ENCODE measurements at regions not wholly inside any gene's neighbourhood (a gene's known extent, or its start where the extent isn't known, plus 50 kb on each side); places are given as distances from the start of the nearest gene placed in this dataset.

DNA sequence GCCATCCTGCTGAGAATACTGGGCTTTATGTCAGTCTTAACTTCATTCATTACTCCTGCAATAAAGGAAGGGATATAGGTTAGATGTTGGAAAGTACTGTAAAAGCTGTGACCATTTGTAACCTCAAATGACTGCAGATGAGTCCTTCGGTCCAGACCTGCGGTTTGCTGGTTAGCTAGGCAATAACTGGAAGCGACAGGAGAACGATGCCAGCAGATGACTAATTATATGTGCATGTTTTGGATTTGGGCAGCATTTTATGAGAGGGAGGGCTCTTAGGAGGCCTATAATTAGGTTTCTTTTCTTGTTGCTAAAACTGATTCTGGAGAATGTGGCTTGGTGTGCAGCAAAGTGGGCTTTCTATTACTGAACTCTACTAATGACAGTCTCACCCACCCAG, 205.6 kb downstream of the TMEM182 start:
- Mint-ChIP-seq H3K27ac (no peak overlapping the region), H3K9me3 (no peaks in the 10 kb centered on the region), H3K27me3 (ENCODE audit: low read depth) (no peaks in the 10 kb centered on the region; the same call in 1 of the 2 replicates), H3K4me1 (no peaks in the 10 kb centered on the region), H3K36me3 (ENCODE audit: insufficient read depth in 1 of 3, low read depth in 3 of 3) (no peaks in the 10 kb centered on the region; a peak in 1 of 7 replicates), H3K4me3 (no peak overlapping the region)
- Histone ChIP-seq H3K27ac (ENCODE audit: insufficient read length, low read depth, low read length) (no peak overlapping the region), H3K23me2 (ENCODE audit: insufficient read length, low read depth, low read length, poor library complexity, severe bottlenecking) (no peaks in the 10 kb centered on the region), H2AFZ (ENCODE audit: low read length) (no peak overlapping the region), H3K56ac (ENCODE audit: insufficient read length, low read depth, low read length) (no peak overlapping the region), H3K79me2 (ENCODE audit: insufficient read depth, low read length) (no peaks in the 10 kb centered on the region), H4K5ac (ENCODE audit: insufficient read length, low read depth, low read length) (no peak overlapping the region), H4K8ac (replicated peaks; ENCODE audit: insufficient read length, low read depth, low read length) (no peak overlapping the region), H3K9me3 (ENCODE audit: control insufficient read depth, low read depth, low read length) (no peaks in the 10 kb centered on the region), H2BK20ac (ENCODE audit: low read depth, low read length, poor library complexity, severe bottlenecking) (no peak overlapping the region), H3K18ac (ENCODE audit: insufficient read length, low read depth, low read length) (no peak overlapping the region), H3K9ac (ENCODE audit: extremely low read depth, insufficient read length, low read length) (no peak overlapping the region), H2BK12ac (ENCODE audit: insufficient read length, low read depth, low read length) (no peak overlapping the region), H2BK120ac (ENCODE audit: low read depth, low read length, poor library complexity, severe bottlenecking) (no peak overlapping the region), H3K23ac (ENCODE audit: insufficient read length, low read depth, low read length) (no peak overlapping the region), H3K4ac (ENCODE audit: low read depth, low read length) (no peak overlapping the region), H3T11ph (ENCODE audit: low read length) (no peak overlapping the region), H4K91ac (ENCODE audit: insufficient read length, low read depth, low read length) (no peak overlapping the region), H2AK5ac (ENCODE audit: insufficient read length, low read length) (no peak overlapping the region), H3K27me3 (ENCODE audit: insufficient read depth, low read length) (no peaks in the 10 kb centered on the region), H3K79me1 (ENCODE audit: insufficient read depth, low read depth, low read length, poor library complexity, severe bottlenecking) (no peaks in the 10 kb centered on the region), H3K14ac (ENCODE audit: insufficient read depth, low read length) (no peak overlapping the region), H3K4me1 (ENCODE audit: insufficient read depth, low read length) (no peaks in the 10 kb centered on the region), H3K4me2 (ENCODE audit: insufficient read depth, insufficient read length, low read length) (no peak overlapping the region), H4K20me1 (ENCODE audit: control insufficient read depth, insufficient read depth, insufficient read length) (no peaks in the 10 kb centered on the region), H2BK5ac (ENCODE audit: insufficient read length, low read length) (no peak overlapping the region), H2BK15ac (ENCODE audit: low read depth, low read length) (no peak overlapping the region)
- no peak for TF ChIP-seq CTCF (conservative IDR thresholded peaks at IDR 0.05)
- DNase-seq: no peak
- no CpG with 5 or more reads among the region's 4 CpGs for WGBS (ENCODE audit: extremely low coverage, insufficient read length, low lambda C conversion rate)

Data from H9 (cell line).